ENCODE measurements at regions not wholly inside any gene's neighbourhood (a gene's known extent, or its start where the extent isn't known, plus 50 kb on each side); places are given as distances from the start of the nearest gene placed in this dataset.

DNA sequence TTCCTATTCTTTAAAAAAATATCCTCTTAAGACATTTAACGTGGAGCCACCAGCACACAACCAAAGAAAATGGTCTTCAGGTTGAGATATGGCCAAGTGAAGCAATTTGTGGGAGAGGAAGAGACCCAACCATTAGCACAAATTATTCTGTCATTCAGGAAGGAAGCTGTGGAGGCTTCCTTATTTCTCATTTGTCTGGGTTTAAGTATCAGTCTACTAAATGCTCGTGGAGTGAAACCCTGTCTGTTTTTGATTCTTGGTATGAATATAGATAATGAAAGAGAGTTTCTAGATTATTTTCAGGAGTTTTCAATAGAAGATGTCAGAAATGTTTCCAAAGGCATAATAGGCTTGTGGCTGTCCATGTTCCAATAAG is 125.1 kb downstream of the GPR65 start:
- H3K27me3 Mint-ChIP-seq: peaks cover 9% of the 10 kb centered on the region
- intact Hi-C loops (cut with micrococcal nuclease): no loop called here
- ATAC-seq (ENCODE audit: low read depth) (no peak), DNase-seq (no peak)
- no peak overlapping the region for H3K4me3 Mint-ChIP-seq
- peaks cover 8% of the 10 kb centered on the region for H3K4me1 Mint-ChIP-seq
- CTCF ChIA-PET: interaction anchor here (1.3 kb wide), 1 partner anchor 184 kb away, joined by 6 read pairs; no protein-coding TSS in a partner anchor
- POLR2A ChIA-PET: interaction anchor here (0.6 kb wide), 1 partner anchor 79 kb away, joined by 3 read pairs; no protein-coding TSS in a partner anchor
- H3K9me3 Mint-ChIP-seq: peaks cover 6% of the 10 kb centered on the region
- H3K27ac Mint-ChIP-seq: no peak overlapping the region
- TF ChIP-seq, protein P1, sequence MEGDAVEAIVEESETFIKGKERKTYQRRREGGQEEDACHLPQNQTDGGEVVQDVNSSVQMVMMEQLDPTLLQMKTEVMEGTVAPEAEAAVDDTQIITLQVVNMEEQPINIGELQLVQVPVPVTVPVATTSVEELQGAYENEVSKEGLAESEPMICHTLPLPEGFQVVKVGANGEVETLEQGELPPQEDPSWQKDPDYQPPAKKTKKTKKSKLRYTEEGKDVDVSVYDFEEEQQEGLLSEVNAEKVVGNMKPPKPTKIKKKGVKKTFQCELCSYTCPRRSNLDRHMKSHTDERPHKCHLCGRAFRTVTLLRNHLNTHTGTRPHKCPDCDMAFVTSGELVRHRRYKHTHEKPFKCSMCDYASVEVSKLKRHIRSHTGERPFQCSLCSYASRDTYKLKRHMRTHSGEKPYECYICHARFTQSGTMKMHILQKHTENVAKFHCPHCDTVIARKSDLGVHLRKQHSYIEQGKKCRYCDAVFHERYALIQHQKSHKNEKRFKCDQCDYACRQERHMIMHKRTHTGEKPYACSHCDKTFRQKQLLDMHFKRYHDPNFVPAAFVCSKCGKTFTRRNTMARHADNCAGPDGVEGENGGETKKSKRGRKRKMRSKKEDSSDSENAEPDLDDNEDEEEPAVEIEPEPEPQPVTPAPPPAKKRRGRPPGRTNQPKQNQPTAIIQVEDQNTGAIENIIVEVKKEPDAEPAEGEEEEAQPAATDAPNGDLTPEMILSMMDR (IDR thresholded peaks at IDR 0.05): no peak
- H3K36me3 Mint-ChIP-seq (ENCODE audit: low read depth): no peaks in the 10 kb centered on the region
